Activated naive CD8-positive, alpha-beta T cell treated with anti-CD3 and anti-CD28 coated beads, Interleukin-2, amount 50 U/mL, for 24 hours (primary cell): ENCODE measurements at regions not wholly inside any gene's neighbourhood (a gene's known extent, or its start where the extent isn't known, plus 50 kb on each side); places are given as distances from the start of the nearest gene placed in this dataset.

Source experiments
- ATAC-seq: fragments of 150-1000 bp; cut with Tn5 transposase; one replicate; pipeline ENCODE4 v1.10.0; 2021
- DNase-seq: peaks from one replicate; pipeline ENCODE4 v3.0.0; 2021
- H3K27ac Mint-ChIP-seq: one replicate; pipeline ENCODE4 v1.8.0; 2021; ENCODE audit warnings: mild to moderate bottlenecking, mixed read lengths
- H3K27me3 Mint-ChIP-seq: one replicate; pipeline ENCODE4 v1.8.0; 2021; ENCODE audit warnings: mixed read lengths
- H3K36me3 Mint-ChIP-seq: one replicate; pipeline ENCODE4 v1.8.0; 2021; ENCODE audit warnings: low read depth, mixed read lengths
- H3K4me1 Mint-ChIP-seq: one replicate; pipeline ENCODE4 v1.8.0; 2021; ENCODE audit warnings: mixed read lengths
- H3K4me3 Mint-ChIP-seq: one replicate; pipeline ENCODE4 v1.8.0; 2021; ENCODE audit warnings: mild to moderate bottlenecking, moderate library complexity, mixed read lengths
- H3K9me3 Mint-ChIP-seq: one replicate; pipeline ENCODE4 v1.8.0; 2021; ENCODE audit warnings: mixed read lengths

- ATAC-seq (no peak), DNase-seq (no peak)
- H3K9me3 Mint-ChIP-seq = no peaks in the 10 kb centered on the region
- no peak overlapping the region for H3K4me3 Mint-ChIP-seq
- H3K36me3 Mint-ChIP-seq = no peaks in the 10 kb centered on the region
- H3K4me1 Mint-ChIP-seq = peaks cover 9% of the 10 kb centered on the region
- H3K27ac Mint-ChIP-seq = no peak overlapping the region
- no peaks in the 10 kb centered on the region for H3K27me3 Mint-ChIP-seq
Measured at GRCh38 chr18:24922491-24922890, 429.5 kb downstream of the ZNF521 start.

- peaks cover 11% of the 10 kb centered on the region for H3K4me1 Mint-ChIP-seq
- DNase-seq = no peak
- H3K27ac Mint-ChIP-seq = no peak overlapping the region
Measured at GRCh38 chr18:24923138-24923537, 428.8 kb downstream of the ZNF521 start.

GRCh38 chr18:24924066-24924716, 427.8 kb downstream of the ZNF521 start:
- no peaks in the 10 kb centered on the region for H3K9me3 Mint-ChIP-seq
- H3K4me1 Mint-ChIP-seq = peaks cover 15% of the 10 kb centered on the region
- no peak overlapping the region for H3K4me3 Mint-ChIP-seq
- H3K36me3 Mint-ChIP-seq = no peaks in the 10 kb centered on the region
- H3K27ac Mint-ChIP-seq = no peak overlapping the region
- DNase-seq (no peak), ATAC-seq (no peak)
- H3K27me3 Mint-ChIP-seq = no peaks in the 10 kb centered on the region

More at GRCh38 chr18:24923138-24923537, 428.8 kb downstream of the ZNF521 start:
- H3K9me3 Mint-ChIP-seq = no peaks in the 10 kb centered on the region
- H3K4me3 Mint-ChIP-seq = no peak overlapping the region
- no peaks in the 10 kb centered on the region for H3K27me3 Mint-ChIP-seq
- H3K36me3 Mint-ChIP-seq = no peaks in the 10 kb centered on the region
- ATAC-seq = no peak

- H3K9me3 Mint-ChIP-seq = no peaks in the 10 kb centered on the region
- no peak for DNase-seq
Measured at GRCh38 chr18:24926649-24927048, 425.3 kb downstream of the ZNF521 start.

GRCh38 chr18:24928301-24928878, 423.6 kb downstream of the ZNF521 start:
- no peaks in the 10 kb centered on the region for H3K27me3 Mint-ChIP-seq
- H3K9me3 Mint-ChIP-seq = no peaks in the 10 kb centered on the region
- DNase-seq (no peak), ATAC-seq (no peak)
- no peak overlapping the region for H3K27ac Mint-ChIP-seq
- no peak overlapping the region for H3K4me3 Mint-ChIP-seq
- peaks cover 15% of the 10 kb centered on the region for H3K4me1 Mint-ChIP-seq
- H3K36me3 Mint-ChIP-seq = no peaks in the 10 kb centered on the region

More at GRCh38 chr18:24926649-24927048, 425.3 kb downstream of the ZNF521 start:
- Mint-ChIP-seq H3K36me3 (no peaks in the 10 kb centered on the region), H3K27ac (no peak overlapping the region), H3K4me3 (no peak overlapping the region), H3K27me3 (no peaks in the 10 kb centered on the region), H3K4me1 (peaks cover 19% of the 10 kb centered on the region)
- no peak for ATAC-seq

- H3K27me3 Mint-ChIP-seq = no peaks in the 10 kb centered on the region
- ATAC-seq (no peak), DNase-seq (no peak)
- peaks cover 12% of the 10 kb centered on the region for H3K4me1 Mint-ChIP-seq
- H3K4me3 Mint-ChIP-seq = no peak overlapping the region
- H3K36me3 Mint-ChIP-seq = no peaks in the 10 kb centered on the region
- no peak overlapping the region for H3K27ac Mint-ChIP-seq
- H3K9me3 Mint-ChIP-seq = no peaks in the 10 kb centered on the region
Measured at GRCh38 chr18:24930478-24930877, 421.5 kb downstream of the ZNF521 start.

- DNase-seq = no peak
- H3K27me3 Mint-ChIP-seq = no peaks in the 10 kb centered on the region
- no peak overlapping the region for H3K4me3 Mint-ChIP-seq
- H3K36me3 Mint-ChIP-seq = no peaks in the 10 kb centered on the region
- ATAC-seq = no peak
- no peak overlapping the region for H3K27ac Mint-ChIP-seq
- no peaks in the 10 kb centered on the region for H3K9me3 Mint-ChIP-seq
- peaks cover 12% of the 10 kb centered on the region for H3K4me1 Mint-ChIP-seq
Measured at GRCh38 chr18:24930971-24931370, 421.0 kb downstream of the ZNF521 start.

GRCh38 chr18:24933345-24933744, 418.6 kb downstream of the ZNF521 start:
- Mint-ChIP-seq H3K27ac (no peak overlapping the region), H3K4me3 (no peak overlapping the region), H3K9me3 (no peaks in the 10 kb centered on the region), H3K36me3 (no peaks in the 10 kb centered on the region), H3K27me3 (no peaks in the 10 kb centered on the region), H3K4me1 (peaks cover 6% of the 10 kb centered on the region)
- DNase-seq (no peak), ATAC-seq (no peak)

- H3K9me3 Mint-ChIP-seq = no peaks in the 10 kb centered on the region
- no peaks in the 10 kb centered on the region for H3K36me3 Mint-ChIP-seq
- H3K27me3 Mint-ChIP-seq = no peaks in the 10 kb centered on the region
- no peak overlapping the region for H3K27ac Mint-ChIP-seq
- ATAC-seq (no peak), DNase-seq (no peak)
- H3K4me1 Mint-ChIP-seq = peaks cover 4% of the 10 kb centered on the region
- no peak overlapping the region for H3K4me3 Mint-ChIP-seq
Measured at GRCh38 chr18:24934258-24934932, 417.6 kb downstream of the ZNF521 start.

- Mint-ChIP-seq H3K27ac (no peak overlapping the region), H3K36me3 (no peaks in the 10 kb centered on the region), H3K4me1 (peaks cover 4% of the 10 kb centered on the region), H3K9me3 (no peaks in the 10 kb centered on the region), H3K4me3 (no peak overlapping the region), H3K27me3 (no peaks in the 10 kb centered on the region)
- no peak for ATAC-seq
- no peak for DNase-seq
Measured at GRCh38 chr18:24935008-24935407, 417.0 kb downstream of the ZNF521 start.

GRCh38 chr18:24935896-24936295, 416.1 kb downstream of the ZNF521 start:
- Mint-ChIP-seq H3K27ac (no peak overlapping the region), H3K27me3 (no peaks in the 10 kb centered on the region), H3K4me3 (no peak overlapping the region), H3K4me1 (no peaks in the 10 kb centered on the region), H3K9me3 (no peaks in the 10 kb centered on the region), H3K36me3 (no peaks in the 10 kb centered on the region)
- DNase-seq (no peak), ATAC-seq (no peak)

- Mint-ChIP-seq H3K36me3 (no peaks in the 10 kb centered on the region), H3K4me1 (no peaks in the 10 kb centered on the region), H3K9me3 (no peaks in the 10 kb centered on the region), H3K27me3 (no peaks in the 10 kb centered on the region), H3K27ac (no peak overlapping the region), H3K4me3 (no peak overlapping the region)
- no peak for DNase-seq
- ATAC-seq = no peak
Measured at GRCh38 chr18:24936691-24937090, 415.3 kb downstream of the ZNF521 start.

- ATAC-seq = no peak
- DNase-seq = no peak
- Mint-ChIP-seq H3K4me3 (no peak overlapping the region), H3K9me3 (no peaks in the 10 kb centered on the region), H3K36me3 (no peaks in the 10 kb centered on the region), H3K27ac (no peak overlapping the region), H3K27me3 (no peaks in the 10 kb centered on the region), H3K4me1 (no peaks in the 10 kb centered on the region)
Measured at GRCh38 chr18:24937639-24938275, 414.2 kb downstream of the ZNF521 start.

GRCh38 chr18:24940416-24940815, 411.6 kb downstream of the ZNF521 start:
- ATAC-seq (no peak), DNase-seq (no peak)
- H3K27me3 Mint-ChIP-seq = no peaks in the 10 kb centered on the region
- H3K9me3 Mint-ChIP-seq = no peaks in the 10 kb centered on the region
- no peak overlapping the region for H3K4me3 Mint-ChIP-seq
- no peaks in the 10 kb centered on the region for H3K36me3 Mint-ChIP-seq
- H3K4me1 Mint-ChIP-seq = no peaks in the 10 kb centered on the region
- no peak overlapping the region for H3K27ac Mint-ChIP-seq
